Panc1 (cell line): ENCODE measurements at regions not wholly inside any gene's neighbourhood (a gene's known extent, or its start where the extent isn't known, plus 50 kb on each side); places are given as distances from the start of the nearest gene placed in this dataset.

Experiments
- ATAC-seq: fragments of 200-7000 bp; cut with Tn5 transposase; 2 replicates; pipeline ENCODE4 v1.9.1; 2020; ENCODE audit warnings: mild to moderate bottlenecking, moderate library complexity
- BruUV-seq: library from RNA; stranded (reverse); fragments of 400-500 nt; replicated peaks from 2 replicates; lab custom pipeline; 2021; lab: Mats Ljungman, UMichigan
- CTCF ChIA-PET: fragments of 300-600 bp; sonication (Branson Sonifier 250); formaldehyde crosslinking; loops from one replicate; lab custom pipeline; 2022; ENCODE audit warnings: antibody characterized with exemption; lab: Charles Lee
- POLR2A ChIA-PET: fragments of 300-600 bp; sonication (Branson Sonifier 250); formaldehyde crosslinking; loops from one replicate; lab custom pipeline; 2022; ENCODE audit warnings: antibody characterized with exemption; lab: Charles Lee
- DNase-seq: peaks from one replicate; pipeline ENCODE4 v3.0.0-alpha.2; 2010; ENCODE audit warnings: low read depth, low spot score
- H3K27ac ChIP-seq: 2 replicates; pipeline ENCODE4 v1.5.1; 2011; ENCODE audit warnings: mild to moderate bottlenecking, low read length, inconsistent platforms
- H3K27me3 ChIP-seq: fragments of 200-500 bp; sonication (Bioruptor generic); 2 replicates; pipeline ENCODE4 v1.6.0; 2014; ENCODE audit warnings: low read length, inconsistent platforms; ENCODE audit not compliant: control insufficient read depth, insufficient read depth
- H3K36me3 ChIP-seq: fragments of 200-500 bp; sonication (Bioruptor generic); 2 replicates; pipeline ENCODE4 v1.5.1; 2014; ENCODE audit warnings: inconsistent platforms, mild to moderate bottlenecking, low read length, moderate library complexity; ENCODE audit not compliant: control insufficient read depth, insufficient read depth
- H3K4me1 ChIP-seq: 2 replicates; pipeline ENCODE4 v1.5.1; 2011; ENCODE audit warnings: inconsistent platforms, mild to moderate bottlenecking, low read length, moderate library complexity; ENCODE audit not compliant: control insufficient read depth, insufficient read depth
- H3K4me3 ChIP-seq, 2 experiments: 2 replicates each; pipeline ENCODE4 v1.5.1; 2011 to 2012; ENCODE audit warnings: low read depth in 2 of 2, low read length in 2 of 2, mild to moderate bottlenecking in 2 of 2, inconsistent platforms in 1 of 2, moderate library complexity in 1 of 2
- H3K9me3 ChIP-seq: fragments of 200-500 bp; sonication (Bioruptor generic); 2 replicates; pipeline ENCODE4 v1.5.1; 2014; ENCODE audit warnings: low read depth, mild to moderate bottlenecking, inconsistent platforms, low read length, moderate library complexity; ENCODE audit not compliant: control insufficient read depth, insufficient read depth
- CTCF ChIP-seq: fragments of 450-650 bp; IDR thresholded peaks from 2 replicates; pipeline ENCODE4 v1.5.1; 2017; ENCODE audit warnings: mild to moderate bottlenecking
- POLR2AphosphoS5 ChIP-seq: IDR thresholded peaks from 2 replicates; pipeline ENCODE4 v1.6.1; 2012; ENCODE audit warnings: mild to moderate bottlenecking, low read depth, low read length, moderate library complexity
- REST ChIP-seq, 2 experiments: IDR thresholded peaks; 2 replicates each; pipeline ENCODE4 v1.6.1; 2011 to 2012; ENCODE audit warnings: low read depth in 2 of 2, control low read depth in 1 of 2, low read length in 1 of 2, mild to moderate bottlenecking in 1 of 2, moderate library complexity in 1 of 2; ENCODE audit not compliant: insufficient read depth in 1 of 2
- SIN3A ChIP-seq: IDR thresholded peaks from 2 replicates; pipeline ENCODE4 v1.6.1; 2012; ENCODE audit warnings: low read depth, mild to moderate bottlenecking, low read length, moderate library complexity, borderline replicate concordance; ENCODE audit not compliant: insufficient read depth
- TCF7L2 ChIP-seq: IDR thresholded peaks from 2 replicates; pipeline ENCODE4 v1.6.1; 2011; ENCODE audit warnings: mild to moderate bottlenecking, low read depth, low read length, inconsistent platforms
- in situ Hi-C: cut with HindIII; loops from 2 replicates; pipeline ENCODE4 v1.10.0; 2016; ENCODE audit warnings: low sequenced_read_pairs, low pct_unique_long_range_greater_than_20kb
- intact Hi-C: fragments of 100-400 bp; cut with micrococcal nuclease; formaldehyde crosslinking; loops from one replicate; pipeline ENCODE4 v1.10.0; 2022; ENCODE audit not compliant: unreplicated experiment

DNA sequence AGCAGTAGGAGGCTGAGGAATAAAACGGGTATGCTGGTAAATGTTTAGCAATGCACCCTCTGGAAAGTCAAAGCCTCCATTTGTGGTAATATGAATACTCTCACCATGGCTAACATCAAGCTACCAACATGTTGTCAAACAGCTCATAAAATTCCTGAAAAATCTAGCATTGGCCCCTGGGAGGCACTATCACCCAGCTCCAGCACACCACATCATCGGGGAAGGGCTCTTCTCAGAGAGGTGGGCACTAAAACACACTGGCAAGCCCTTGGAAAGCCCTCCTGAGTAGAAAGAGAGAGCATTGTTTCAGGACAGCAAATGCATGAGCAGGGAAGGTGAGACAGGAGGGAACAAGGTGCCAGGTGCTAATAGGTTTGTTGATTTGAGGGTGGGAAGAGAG lies 53.9 kb upstream of the FLT1 start:
- ChIA-PET POLR2A (interaction anchor here (0.6 kb wide), 1 partner anchor 33 kb away, joined by 8 read pairs; no protein-coding TSS in a partner anchor), CTCF (no interaction called here)
- no peak overlapping the region for H3K27ac ChIP-seq
- H3K27me3 ChIP-seq: no peaks in the 10 kb centered on the region
- H3K9me3 ChIP-seq: no peaks in the 10 kb centered on the region
- no peak overlapping the region for H3K4me3 ChIP-seq
- in situ Hi-C loops: no loop called here
- H3K4me1 ChIP-seq: no peaks in the 10 kb centered on the region
- ATAC-seq (no peak), DNase-seq (no peak)
- no TSS peak for BruUV-seq
- H3K36me3 ChIP-seq: no peaks in the 10 kb centered on the region
- intact Hi-C loops: no loop called here
- TF ChIP-seq REST (IDR thresholded peaks at IDR 0.05; ENCODE audit: insufficient read depth in 1 of 2, low read depth in 2 of 2, low read length in 1 of 2) (no peak), CTCF (no peak), TCF7L2 (no peak), SIN3A (no peak), POLR2AphosphoS5 (no peak)

DNA sequence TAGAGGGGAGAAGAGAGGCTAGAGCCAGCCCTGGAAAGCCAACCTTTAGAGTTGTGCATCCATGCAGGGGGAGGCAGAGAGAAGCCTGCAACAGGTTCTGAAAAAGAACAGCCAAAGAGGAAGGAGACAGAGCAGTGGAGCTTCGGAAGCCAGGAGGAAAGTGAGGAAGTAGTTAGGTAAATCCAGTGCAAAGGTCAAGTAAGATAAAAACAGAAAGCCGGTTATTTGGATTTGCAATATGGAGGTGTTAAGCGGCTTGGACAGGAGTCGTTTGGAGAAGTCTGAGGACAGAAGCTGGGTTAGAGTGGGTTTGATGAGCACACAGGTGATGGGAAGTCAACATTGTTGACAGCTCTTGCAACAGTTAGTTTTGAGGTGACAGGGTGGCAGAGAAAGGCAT lies 53.5 kb upstream of the FLT1 start:
- H3K27me3 ChIP-seq: no peaks in the 10 kb centered on the region
- H3K9me3 ChIP-seq: no peaks in the 10 kb centered on the region
- no peak overlapping the region for H3K27ac ChIP-seq
- no peak for TF ChIP-seq REST (IDR thresholded peaks at IDR 0.05; ENCODE audit: insufficient read depth in 1 of 2, low read depth in 2 of 2, low read length in 1 of 2)
- no peak for TF ChIP-seq SIN3A
- no peak for TF ChIP-seq CTCF
- no peak for TF ChIP-seq TCF7L2
- TF ChIP-seq POLR2AphosphoS5: no peak
- no peaks in the 10 kb centered on the region for H3K36me3 ChIP-seq
- no peak for ATAC-seq
- no peaks in the 10 kb centered on the region for H3K4me1 ChIP-seq
- intact Hi-C loops: no loop called here
- ChIA-PET POLR2A (interaction anchor here (0.6 kb wide), 1 partner anchor 34 kb away, joined by 8 read pairs; no protein-coding TSS in a partner anchor), CTCF (no interaction called here)
- BruUV-seq: no TSS peak
- H3K4me3 ChIP-seq: no peak overlapping the region
- in situ Hi-C loops: no loop called here
- DNase-seq: no peak
